Endothelial cell of umbilical vein (primary cell): ENCODE measurements at regions not wholly inside any gene's neighbourhood (a gene's known extent, or its start where the extent isn't known, plus 50 kb on each side); places are given as distances from the start of the nearest gene placed in this dataset.

ENCODE experiments used
- BruUV-seq: library from RNA; stranded (reverse); fragments of 400-500 nt; replicated peaks from 2 replicates; lab custom pipeline; 2021; lab: Mats Ljungman, UMichigan
- CTCF ChIA-PET: fragments of 300-600, 350-600 bp; sonication (Branson Sonifier 250); formaldehyde crosslinking; loops from one replicate; lab custom pipeline; 2021; ENCODE audit warnings: antibody characterized with exemption, inconsistent platforms; lab: Charles Lee
- POLR2A ChIA-PET: fragments of 300-600, 350-600 bp; sonication (Branson Sonifier 250); formaldehyde crosslinking; loops from one replicate; lab custom pipeline; 2021; ENCODE audit warnings: antibody characterized with exemption, inconsistent platforms; lab: Charles Lee
- DNase-seq: peaks from one replicate; pipeline ENCODE4 v3.0.0-alpha.2; 2011; ENCODE audit warnings: low read depth, low spot score
- FAIRE-seq: peaks from 2 replicates; lab custom pipeline; 2011; peaks lifted over from hg19 to GRCh38; lab: Jason Lieb, UNC
- H2AFZ ChIP-seq: 2 replicates; pipeline ENCODE4 v1.6.0; 2012; ENCODE audit warnings: low read depth, low read length, control low read depth, inconsistent platforms
- H3K27ac ChIP-seq: 2 replicates; pipeline ENCODE4 v1.5.1; 2011; ENCODE audit warnings: low read depth, mild to moderate bottlenecking, control low read depth, low read length, moderate library complexity; ENCODE audit not compliant: insufficient read depth
- H3K27me3 ChIP-seq, 2 experiments: 2 replicates each; pipeline versions ENCODE4 v1.6.0 to v1.6.1; 2011; ENCODE audit warnings: low read length in 2 of 2, mixed read lengths in 1 of 2; ENCODE audit not compliant: control insufficient read depth in 2 of 2, insufficient read depth in 2 of 2
- H3K36me3 ChIP-seq, 2 experiments: 2 replicates in 1 of 2; 3 replicates in 1 of 2; pipeline ENCODE4 v1.5.1; 2011; ENCODE audit warnings: low read length in 2 of 2, mild to moderate bottlenecking in 1 of 2, moderate library complexity in 1 of 2; ENCODE audit not compliant: control insufficient read depth in 2 of 2, insufficient read depth in 2 of 2; ENCODE audit errors: extremely low read depth in 1 of 2
- H3K4me1 ChIP-seq: 3 replicates; pipeline ENCODE4 v1.5.1; 2011; ENCODE audit warnings: mild to moderate bottlenecking, low read length; ENCODE audit not compliant: control insufficient read depth, insufficient read depth; ENCODE audit errors: extremely low read depth
- H3K4me2 ChIP-seq: 2 replicates; pipeline ENCODE4 v1.6.1; 2011; ENCODE audit warnings: low read length, control low read depth, mixed read lengths; ENCODE audit not compliant: insufficient read depth
- H3K4me3 ChIP-seq, 3 experiments: fragments of 200-600 bp in 1 of 3; sonication (generic), shearing (Covaris generic) in 1 of 3; replicated peaks in 1 of 3; 2 replicates each; pipeline ENCODE4 v1.5.1; 2011 to 2016; ENCODE audit warnings: control low read depth in 3 of 3, low read length in 3 of 3, mild to moderate bottlenecking in 2 of 3, inconsistent platforms in 1 of 3, low read depth in 1 of 3, moderate library complexity in 1 of 3; ENCODE audit not compliant: insufficient read depth in 1 of 3
- H3K79me2 ChIP-seq: 2 replicates; pipeline ENCODE4 v1.6.0; 2012; ENCODE audit warnings: low read length, inconsistent platforms; ENCODE audit not compliant: control insufficient read depth, insufficient read depth
- H3K9ac ChIP-seq: replicated peaks from 2 replicates; pipeline ENCODE3; 2011; ENCODE audit warnings: low read length, control low read depth; ENCODE audit not compliant: insufficient read depth; ENCODE audit errors: extremely low read depth
- H3K9me1 ChIP-seq: replicated peaks from 3 replicates; pipeline ENCODE4 v1.6.0; 2011; ENCODE audit warnings: mild to moderate bottlenecking, low read length; ENCODE audit not compliant: control insufficient read depth, insufficient read depth; ENCODE audit errors: extremely low read depth
- H3K9me3 ChIP-seq: replicated peaks from 2 replicates; pipeline ENCODE4 v1.5.1; 2012; ENCODE audit warnings: low read length, inconsistent platforms; ENCODE audit not compliant: control insufficient read depth, insufficient read depth
- H4K20me1 ChIP-seq: replicated peaks from 2 replicates; pipeline ENCODE3; 2011; ENCODE audit warnings: mild to moderate bottlenecking, low read length; ENCODE audit not compliant: control insufficient read depth, insufficient read depth; ENCODE audit errors: extremely low read depth
- EZH2 ChIP-seq: IDR thresholded peaks from 2 replicates; pipeline ENCODE4 v1.6.1; 2012; ENCODE audit warnings: borderline replicate concordance, low read depth, mild to moderate bottlenecking, moderate library complexity, low read length, inconsistent platforms; ENCODE audit not compliant: severe bottlenecking
- FOS ChIP-seq: IDR thresholded peaks from 2 replicates; pipeline ENCODE4 v1.6.1; 2011; ENCODE audit warnings: mild to moderate bottlenecking, low read length, moderate library complexity, borderline replicate concordance; ENCODE audit not compliant: insufficient read depth
- GATA2 ChIP-seq: IDR thresholded peaks from 2 replicates; pipeline ENCODE4 v1.7.0; 2011; ENCODE audit warnings: low read depth, mild to moderate bottlenecking, moderate library complexity, mixed read lengths, low read length; ENCODE audit not compliant: insufficient read length, insufficient read depth
- JUN ChIP-seq: IDR thresholded peaks from 2 replicates; pipeline ENCODE4 v1.6.1; 2011; ENCODE audit warnings: borderline replicate concordance, low read depth; ENCODE audit not compliant: insufficient read length, insufficient read depth
- MYC ChIP-seq: IDR thresholded peaks from one replicate; pipeline ENCODE4 v1.6.1; 2011; ENCODE audit warnings: mild to moderate bottlenecking, low read depth, low read length
- POLR2A ChIP-seq: IDR thresholded peaks from 2 replicates; pipeline ENCODE4 v1.6.1; 2012; ENCODE audit warnings: low read depth, mild to moderate bottlenecking, control low read depth, low read length
- POLR2AphosphoS5 ChIP-seq: IDR thresholded peaks from 2 replicates; pipeline ENCODE4 v1.6.1; 2012; ENCODE audit warnings: low read depth, mild to moderate bottlenecking, control low read depth, low read length, moderate library complexity; ENCODE audit not compliant: insufficient read depth
- dilution Hi-C: fragments of 300-500 bp; cut with MboI; formaldehyde crosslinking; loops from one replicate; pipeline ENCODE4 v1.15.0; 2019; ENCODE audit warnings: low sequenced_read_pairs; ENCODE audit not compliant: extremely low pct_ligation_motif_present
- intact Hi-C: fragments of 100-400 bp; cut with micrococcal nuclease; formaldehyde crosslinking; loops from one replicate; pipeline ENCODE4 v1.10.0; 2022
- TF ChIP-seq, protein P1 (sequence below): IDR thresholded peaks from 2 replicates; pipeline ENCODE4 v1.6.1; 2011; ENCODE audit not compliant: insufficient read depth, insufficient read length
- TF ChIP-seq, protein P2 (sequence below), 2 donors: IDR thresholded peaks; 1 replicate in 1 of 2; 2 replicates in 1 of 2; pipeline ENCODE4 v1.5.1; 2011; ENCODE audit warnings: low read length in 2 of 2, mild to moderate bottlenecking in 2 of 2, moderate library complexity in 2 of 2, control low read depth in 1 of 2, inconsistent platforms in 1 of 2, low read depth in 1 of 2; ENCODE audit not compliant: insufficient read depth in 1 of 2; ENCODE audit errors: extremely low read depth in 1 of 2

- intact Hi-C loops, result no loop called here
- DNase-seq (no peak), FAIRE-seq (no peak)
- Histone ChIP-seq H3K9me1 (no peaks in the 10 kb centered on the region), H4K20me1 (no peaks in the 10 kb centered on the region), H3K27me3 (no peaks in the 10 kb centered on the region), H3K4me3 (no peak overlapping the region), H3K4me2 (no peak overlapping the region), H2AFZ (no peak overlapping the region), H3K4me1 (no peaks in the 10 kb centered on the region), H3K27ac (no peak overlapping the region), H3K36me3 (no peaks in the 10 kb centered on the region), H3K9ac (no peak overlapping the region), H3K9me3 (peaks cover 2% of the 10 kb centered on the region), H3K79me2 (no peaks in the 10 kb centered on the region)
- POLR2A ChIA-PET, result no interaction called here
- no TSS peak for BruUV-seq
- dilution Hi-C loops, result no loop called here
- TF ChIP-seq, protein P1, sequence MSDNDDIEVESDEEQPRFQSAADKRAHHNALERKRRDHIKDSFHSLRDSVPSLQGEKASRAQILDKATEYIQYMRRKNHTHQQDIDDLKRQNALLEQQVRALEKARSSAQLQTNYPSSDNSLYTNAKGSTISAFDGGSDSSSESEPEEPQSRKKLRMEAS, result no peak
- no peak for TF ChIP-seq GATA2
- TF ChIP-seq POLR2A, result no peak
- no peak for TF ChIP-seq POLR2AphosphoS5
- CTCF ChIA-PET, result interaction anchor here (1.2 kb wide), 1 partner anchor 13 kb away, joined by 3 read pairs; no protein-coding TSS in a partner anchor
Observed at GRCh38 chr2:8458503-8459459, 223.1 kb upstream of the ID2 start.

DNA sequence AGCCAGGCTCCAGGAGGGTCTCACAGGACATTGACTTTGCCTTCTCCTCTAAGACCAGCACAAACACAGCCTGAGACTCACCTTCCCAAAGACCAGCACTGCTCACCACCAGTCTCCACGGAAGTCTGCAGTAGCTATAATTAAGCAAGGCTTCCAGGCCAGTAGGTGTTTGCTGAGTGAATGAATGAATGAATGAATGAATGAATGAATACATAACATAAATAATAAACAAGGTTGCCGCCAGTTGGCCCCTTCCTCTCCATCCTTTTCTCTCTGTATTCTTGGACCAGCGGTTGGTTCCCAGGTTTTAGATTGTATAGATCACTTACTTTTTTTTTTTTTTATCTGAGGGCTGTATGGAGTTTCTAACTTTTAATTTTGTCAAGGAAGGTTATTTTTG, 222.4 kb upstream of the ID2 start:
- peaks cover 4% of the 10 kb centered on the region for H3K9me3 ChIP-seq
- no peak overlapping the region for H3K4me2 ChIP-seq
- DNase-seq (no peak), FAIRE-seq (no peak)
- no peak overlapping the region for H3K27ac ChIP-seq
- H4K20me1 ChIP-seq, result no peaks in the 10 kb centered on the region
- CTCF ChIA-PET, result no interaction called here
- dilution Hi-C loops (no loop called here), intact Hi-C loops (no loop called here)
- no peaks in the 10 kb centered on the region for H3K79me2 ChIP-seq
- no peaks in the 10 kb centered on the region for H3K36me3 ChIP-seq
- no TSS peak for BruUV-seq
- no peaks in the 10 kb centered on the region for H3K27me3 ChIP-seq
- H3K9me1 ChIP-seq, result no peaks in the 10 kb centered on the region
- TF ChIP-seq POLR2AphosphoS5 (no peak), MYC (no peak), EZH2 (no peak), POLR2A (no peak), GATA2 (no peak), FOS (no peak), JUN (no peak)
- TF ChIP-seq, protein P2, sequence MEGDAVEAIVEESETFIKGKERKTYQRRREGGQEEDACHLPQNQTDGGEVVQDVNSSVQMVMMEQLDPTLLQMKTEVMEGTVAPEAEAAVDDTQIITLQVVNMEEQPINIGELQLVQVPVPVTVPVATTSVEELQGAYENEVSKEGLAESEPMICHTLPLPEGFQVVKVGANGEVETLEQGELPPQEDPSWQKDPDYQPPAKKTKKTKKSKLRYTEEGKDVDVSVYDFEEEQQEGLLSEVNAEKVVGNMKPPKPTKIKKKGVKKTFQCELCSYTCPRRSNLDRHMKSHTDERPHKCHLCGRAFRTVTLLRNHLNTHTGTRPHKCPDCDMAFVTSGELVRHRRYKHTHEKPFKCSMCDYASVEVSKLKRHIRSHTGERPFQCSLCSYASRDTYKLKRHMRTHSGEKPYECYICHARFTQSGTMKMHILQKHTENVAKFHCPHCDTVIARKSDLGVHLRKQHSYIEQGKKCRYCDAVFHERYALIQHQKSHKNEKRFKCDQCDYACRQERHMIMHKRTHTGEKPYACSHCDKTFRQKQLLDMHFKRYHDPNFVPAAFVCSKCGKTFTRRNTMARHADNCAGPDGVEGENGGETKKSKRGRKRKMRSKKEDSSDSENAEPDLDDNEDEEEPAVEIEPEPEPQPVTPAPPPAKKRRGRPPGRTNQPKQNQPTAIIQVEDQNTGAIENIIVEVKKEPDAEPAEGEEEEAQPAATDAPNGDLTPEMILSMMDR (IDR thresholded peaks at IDR 0.05; ENCODE audit: extremely low read depth in 1 of 2, insufficient read depth in 1 of 2, low read depth in 1 of 2, low read length in 2 of 2), result no peak
- TF ChIP-seq, protein P1, result no peak
- H2AFZ ChIP-seq, result no peak overlapping the region
- POLR2A ChIA-PET, result no interaction called here
- H3K9ac ChIP-seq, result no peak overlapping the region
- H3K4me3 ChIP-seq, result no peak overlapping the region
- no peaks in the 10 kb centered on the region for H3K4me1 ChIP-seq
